ENCODE measurements at regions not wholly inside any gene's neighbourhood (a gene's known extent, or its start where the extent isn't known, plus 50 kb on each side); places are given as distances from the start of the nearest gene placed in this dataset.

DNA sequence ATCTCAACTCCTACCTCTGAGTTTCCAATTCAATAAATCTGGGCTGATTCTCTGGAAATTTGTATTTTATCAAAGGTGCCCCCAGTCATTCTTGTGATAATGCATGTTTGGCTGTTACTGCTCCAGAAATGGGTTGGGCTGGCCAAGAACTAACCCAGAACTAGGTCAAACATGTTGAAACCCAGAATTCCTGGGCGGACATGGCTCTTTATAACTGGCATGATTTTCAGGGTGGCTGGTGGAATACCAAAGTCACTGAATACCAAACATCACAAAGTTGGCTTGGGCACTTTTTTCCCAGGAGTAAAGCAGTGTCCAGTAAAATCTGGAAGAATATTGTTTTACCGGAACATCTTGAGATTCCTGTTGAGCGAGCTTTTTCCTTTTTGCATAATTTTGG lies 89.4 kb upstream of the S1PR1 start:
- no peaks in the 10 kb centered on the region for H3K36me3 ChIP-seq (replicated peaks)
- TF ChIP-seq, protein P1, sequence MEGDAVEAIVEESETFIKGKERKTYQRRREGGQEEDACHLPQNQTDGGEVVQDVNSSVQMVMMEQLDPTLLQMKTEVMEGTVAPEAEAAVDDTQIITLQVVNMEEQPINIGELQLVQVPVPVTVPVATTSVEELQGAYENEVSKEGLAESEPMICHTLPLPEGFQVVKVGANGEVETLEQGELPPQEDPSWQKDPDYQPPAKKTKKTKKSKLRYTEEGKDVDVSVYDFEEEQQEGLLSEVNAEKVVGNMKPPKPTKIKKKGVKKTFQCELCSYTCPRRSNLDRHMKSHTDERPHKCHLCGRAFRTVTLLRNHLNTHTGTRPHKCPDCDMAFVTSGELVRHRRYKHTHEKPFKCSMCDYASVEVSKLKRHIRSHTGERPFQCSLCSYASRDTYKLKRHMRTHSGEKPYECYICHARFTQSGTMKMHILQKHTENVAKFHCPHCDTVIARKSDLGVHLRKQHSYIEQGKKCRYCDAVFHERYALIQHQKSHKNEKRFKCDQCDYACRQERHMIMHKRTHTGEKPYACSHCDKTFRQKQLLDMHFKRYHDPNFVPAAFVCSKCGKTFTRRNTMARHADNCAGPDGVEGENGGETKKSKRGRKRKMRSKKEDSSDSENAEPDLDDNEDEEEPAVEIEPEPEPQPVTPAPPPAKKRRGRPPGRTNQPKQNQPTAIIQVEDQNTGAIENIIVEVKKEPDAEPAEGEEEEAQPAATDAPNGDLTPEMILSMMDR (IDR thresholded peaks at IDR 0.05; ENCODE audit: low read depth, low read length, missing control alignments), result no peak
- no peak for DNase-seq
- in situ Hi-C loops (cut with HindIII; ENCODE audit: low pct_ligation_motif_present, low sequenced_read_pairs), result no loop called here
- H3K4me3 ChIP-seq (ENCODE audit: low read depth, low read length), result no peak overlapping the region
- H3K27ac ChIP-seq, result no peak overlapping the region
- H3K27me3 ChIP-seq (replicated peaks), result no peaks in the 10 kb centered on the region

DNA sequence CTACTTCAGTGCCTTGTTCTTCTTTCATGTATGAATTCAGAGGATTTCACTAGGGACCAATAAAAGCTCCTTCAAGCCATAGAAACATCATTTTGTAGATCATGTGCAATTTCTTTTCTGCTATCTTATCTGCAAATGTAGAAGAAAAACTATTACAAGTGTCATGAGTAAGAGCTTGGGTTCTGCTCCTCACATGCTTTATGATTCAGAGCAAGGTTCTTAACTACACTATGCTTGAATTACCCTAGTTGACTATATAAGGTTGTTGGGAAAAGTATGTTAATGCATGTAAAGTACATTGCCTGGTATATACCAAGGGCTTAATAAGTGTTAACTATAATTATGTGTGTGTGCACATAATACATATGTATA lies 91.4 kb upstream of the S1PR1 start:
- no peak overlapping the region for H3K27ac ChIP-seq
- no peak overlapping the region for H3K4me3 ChIP-seq (ENCODE audit: low read depth, low read length)
- in situ Hi-C loops (cut with HindIII; ENCODE audit: low pct_ligation_motif_present, low sequenced_read_pairs), result no loop called here
- no peaks in the 10 kb centered on the region for H3K27me3 ChIP-seq (replicated peaks)
- peak; percentile 13 for DNase-seq
- no peaks in the 10 kb centered on the region for H3K36me3 ChIP-seq (replicated peaks)
- TF ChIP-seq, protein P1 (IDR thresholded peaks at IDR 0.05; ENCODE audit: low read depth, low read length, missing control alignments), result no peak

DNA sequence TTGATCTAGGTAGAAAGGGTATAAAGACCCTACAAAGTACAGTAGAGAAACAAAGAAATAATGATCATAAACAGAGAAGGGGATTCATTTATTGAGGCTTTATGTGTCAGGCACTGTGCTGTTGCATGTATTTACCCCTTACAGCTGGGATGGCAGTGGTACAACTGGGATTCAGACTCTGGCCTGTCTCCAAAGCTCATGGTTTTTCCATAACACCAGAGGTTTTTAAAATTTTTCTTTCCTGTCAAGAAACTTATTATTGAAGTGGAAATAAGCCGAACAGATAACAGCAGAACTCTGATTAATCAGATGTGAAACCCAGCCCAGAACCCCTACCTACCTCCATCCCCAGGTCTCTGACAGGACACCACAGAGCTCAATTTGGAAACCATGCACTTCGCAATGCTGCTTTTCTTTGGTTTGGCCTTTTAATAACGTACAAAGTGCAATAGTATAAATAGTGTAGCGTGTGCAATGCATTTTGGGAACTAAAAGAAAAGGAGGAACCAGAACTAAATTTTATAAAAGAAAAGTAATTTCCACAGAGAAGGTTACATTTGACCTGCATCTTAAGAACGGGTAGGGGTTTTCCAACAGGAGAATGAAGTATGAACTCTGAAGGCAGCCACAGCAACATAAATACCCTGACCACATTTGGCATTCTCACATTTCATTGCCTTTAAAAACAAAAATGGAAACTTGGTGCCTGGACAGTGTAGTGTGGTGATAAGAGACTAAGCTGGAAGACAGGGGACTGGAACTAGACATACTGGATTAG lies 92.0 kb upstream of the S1PR1 start:
- no peak for DNase-seq
- H3K27me3 ChIP-seq (replicated peaks), result no peaks in the 10 kb centered on the region

GRCh38 chr1:101142244-101142643 lies 94.6 kb upstream of the S1PR1 start:
- H3K4me3 ChIP-seq (ENCODE audit: low read depth, low read length), result no peak overlapping the region
- in situ Hi-C loops (cut with HindIII; ENCODE audit: low pct_ligation_motif_present, low sequenced_read_pairs), result no loop called here
- TF ChIP-seq, protein P1 (IDR thresholded peaks at IDR 0.05; ENCODE audit: low read depth, low read length, missing control alignments), result no peak
- no peak for DNase-seq
- H3K36me3 ChIP-seq (replicated peaks), result no peaks in the 10 kb centered on the region
- H3K27me3 ChIP-seq (replicated peaks), result no peaks in the 10 kb centered on the region
- H3K27ac ChIP-seq, result no peak overlapping the region

More for the DNA sequence above, 92.0 kb upstream of the S1PR1 start:
- TF ChIP-seq, protein P1 (IDR thresholded peaks at IDR 0.05; ENCODE audit: low read depth, low read length, missing control alignments), result no peak
- in situ Hi-C loops (cut with HindIII; ENCODE audit: low pct_ligation_motif_present, low sequenced_read_pairs), result no loop called here
- no peak overlapping the region for H3K4me3 ChIP-seq (ENCODE audit: low read depth, low read length)
- no peaks in the 10 kb centered on the region for H3K36me3 ChIP-seq (replicated peaks)
- no peak overlapping the region for H3K27ac ChIP-seq

GRCh38 chr1:101141376-101141775 lies 95.4 kb upstream of the S1PR1 start:
- no peaks in the 10 kb centered on the region for H3K27me3 ChIP-seq (replicated peaks)
- H3K36me3 ChIP-seq (replicated peaks), result no peaks in the 10 kb centered on the region
- DNase-seq, result no peak
- TF ChIP-seq, protein P1 (IDR thresholded peaks at IDR 0.05; ENCODE audit: low read depth, low read length, missing control alignments), result no peak
- no peak overlapping the region for H3K27ac ChIP-seq
- in situ Hi-C loops (cut with HindIII; ENCODE audit: low pct_ligation_motif_present, low sequenced_read_pairs), result no loop called here
- H3K4me3 ChIP-seq (ENCODE audit: low read depth, low read length), result no peak overlapping the region

Measured in brain microvascular endothelial cell (primary cell).